NCI-H2227 (cell line): ENCODE measurements at regions not wholly inside any gene's neighbourhood (a gene's known extent, or its start where the extent isn't known, plus 50 kb on each side); places are given as distances from the start of the nearest gene placed in this dataset.
A peak's percentile ranks its signal among the peaks of the same experiment; 100 is the strongest.

Source experiments
- DNase-seq: peaks from one replicate; lab custom pipeline; 2025; ENCODE audit not compliant: unreplicated experiment; lab: John Stamatoyannopoulos, UW

GRCh38 chr16:27712251-27712711 lies 162.3 kb downstream of the KATNIP start:
- DNase-seq, result no peak

GRCh38 chr16:27717726-27718125 lies 167.8 kb downstream of the KATNIP start:
- no peak for DNase-seq

- DNase-seq, result no peak
Measured at GRCh38 chr16:27718201-27719105, 168.5 kb downstream of the KATNIP start.

- DNase-seq, result no peak
Measured at GRCh38 chr16:27719106-27719445, 169.1 kb downstream of the KATNIP start.

DNA sequence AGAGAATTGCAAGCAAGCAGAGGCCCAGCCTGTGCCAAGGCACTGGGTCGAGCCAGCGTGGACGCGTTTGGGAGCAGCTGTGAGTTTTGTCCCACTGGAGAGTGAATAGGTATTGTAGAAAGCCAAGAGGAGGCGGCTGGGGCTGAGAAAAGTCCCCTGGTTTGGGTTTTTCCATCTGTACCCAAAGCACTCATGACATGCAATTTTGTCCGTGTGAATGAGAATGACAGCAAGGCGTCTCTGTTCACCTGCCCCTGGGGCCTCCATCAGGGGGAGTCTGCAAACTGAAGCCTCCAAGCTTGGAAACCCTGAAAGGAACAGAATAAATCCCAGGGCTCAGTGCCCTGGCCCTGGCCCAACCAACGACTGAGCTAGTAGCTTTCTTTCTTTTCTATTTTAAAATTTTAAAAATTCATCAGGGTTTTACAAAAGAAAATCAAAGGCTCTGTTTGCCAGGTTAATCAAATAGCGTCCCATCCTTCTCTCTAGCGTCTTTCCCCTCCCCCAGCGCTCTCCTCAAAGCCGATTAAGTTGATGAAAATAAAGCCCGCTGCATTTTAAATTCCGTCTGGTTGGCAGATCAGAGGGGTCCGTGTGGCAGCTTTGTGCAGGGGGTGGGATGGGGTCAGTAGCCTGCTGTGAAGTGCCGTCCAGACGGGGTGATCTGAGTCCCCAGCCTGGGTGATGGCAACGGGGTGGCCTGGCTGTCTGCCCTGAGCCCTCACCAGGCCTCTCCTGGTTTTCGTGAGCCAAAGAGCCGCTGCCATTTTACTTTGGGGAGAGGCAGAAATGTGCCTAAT lies 171.0 kb downstream of the KATNIP start:
- peak; percentile 31 for DNase-seq

DNA sequence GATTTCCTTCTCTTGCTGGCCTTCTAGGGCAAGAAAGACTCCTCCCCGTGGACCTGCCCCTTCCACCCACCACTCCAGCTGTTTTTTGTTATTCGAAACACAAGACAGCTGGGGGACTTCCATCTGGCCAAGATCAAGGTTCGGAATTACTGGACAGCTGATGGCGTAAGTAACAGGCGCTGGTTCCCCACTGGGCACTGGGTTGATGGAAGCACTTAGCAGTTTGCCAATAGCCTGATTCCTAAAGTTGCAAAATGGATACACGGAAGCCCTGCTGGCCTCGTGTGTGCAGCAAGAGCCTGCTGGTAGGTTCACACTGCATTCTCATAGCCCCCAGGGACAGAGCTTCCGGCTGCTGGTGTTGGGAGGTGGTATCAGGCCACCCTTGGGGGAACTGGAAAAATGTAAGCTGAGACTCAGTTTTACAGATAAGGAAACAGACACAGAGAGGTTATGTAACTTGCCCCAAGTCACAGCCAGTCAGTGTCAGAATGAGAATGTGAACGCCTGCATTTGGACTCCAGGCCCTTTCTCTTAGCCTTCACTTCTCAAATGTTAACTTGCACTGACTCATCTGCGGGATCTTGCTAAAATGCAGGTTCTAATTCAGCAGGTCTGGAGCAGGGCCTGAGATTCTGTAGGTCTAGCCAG lies 171.7 kb downstream of the KATNIP start:
- DNase-seq, result peak; percentile 33

- no peak for DNase-seq
Measured at GRCh38 chr16:27722207-27722606, 172.3 kb downstream of the KATNIP start.

- no peak for DNase-seq
Measured at GRCh38 chr16:27722892-27723450, 173.0 kb downstream of the KATNIP start.

GRCh38 chr16:27723711-27724481 lies 174.0 kb downstream of the KATNIP start:
- DNase-seq, result no peak

- DNase-seq, result no peak
Measured at GRCh38 chr16:27724482-27725235, 174.7 kb downstream of the KATNIP start.

DNA sequence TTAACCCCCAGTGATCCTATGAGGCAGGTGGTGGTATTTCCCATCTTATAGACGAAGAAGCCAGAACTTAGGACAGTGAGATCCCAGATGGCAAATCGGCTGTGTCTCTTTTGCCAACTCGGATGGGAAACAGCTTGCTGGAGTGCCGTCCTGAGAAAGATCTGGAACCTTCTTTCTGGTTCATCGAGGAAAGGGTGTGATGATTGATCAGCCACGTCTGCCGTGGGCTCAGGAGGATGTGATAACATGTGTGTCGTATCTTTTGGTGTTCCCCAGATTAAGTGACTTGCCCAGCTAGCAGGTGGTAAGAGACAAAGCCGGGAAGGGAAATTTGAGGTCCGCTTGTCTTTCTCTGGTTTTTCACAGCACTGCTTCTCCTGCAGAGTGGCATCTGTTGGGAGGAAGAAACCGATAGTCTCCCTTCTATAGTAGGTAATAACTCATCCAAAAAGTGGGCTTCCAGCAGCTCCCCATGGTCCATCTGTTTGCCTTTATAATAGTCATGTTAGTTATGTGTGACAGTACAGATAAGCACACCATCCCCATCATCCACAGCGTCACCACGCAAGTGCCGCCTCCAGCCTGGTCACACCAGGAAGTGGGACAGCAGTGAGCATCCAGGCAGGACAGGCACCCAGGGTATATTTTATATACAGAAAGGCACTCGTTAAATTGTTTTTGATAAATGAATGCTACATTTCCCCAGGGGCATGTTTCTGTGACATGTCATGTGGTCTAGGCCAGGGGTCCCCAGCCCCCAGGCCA lies 175.5 kb downstream of the KATNIP start:
- DNase-seq, result no peak

DNA sequence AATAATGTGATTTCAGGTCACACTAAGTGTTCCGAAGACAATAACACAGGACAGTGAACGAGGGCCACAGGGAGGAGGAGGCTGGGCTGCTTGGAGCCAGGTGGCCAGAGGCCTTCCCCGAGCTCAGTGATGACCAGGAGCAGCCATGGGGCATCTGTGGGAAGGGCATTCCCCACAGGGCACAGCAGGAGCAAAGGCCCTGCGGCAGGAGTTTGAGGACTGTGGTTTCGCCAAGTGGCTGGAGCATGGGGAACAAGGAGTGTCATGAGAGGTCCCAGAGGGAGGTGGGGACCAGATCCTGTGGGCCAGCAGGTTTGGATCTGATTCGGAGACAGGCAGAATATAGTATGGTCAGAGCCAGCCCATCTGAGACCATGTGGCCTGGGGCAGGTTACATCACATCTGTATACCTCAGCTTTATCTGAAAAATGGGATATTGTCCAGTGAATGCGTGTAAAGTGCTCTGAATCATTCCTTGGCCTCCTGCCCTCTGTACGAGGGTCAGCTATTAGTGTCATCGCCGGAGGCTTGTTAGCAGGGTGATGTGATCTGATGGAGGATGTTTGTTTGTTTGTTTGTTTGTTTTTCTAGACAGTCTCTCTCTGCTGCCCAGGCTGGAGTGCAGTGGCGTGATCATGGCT lies 176.8 kb downstream of the KATNIP start:
- no peak for DNase-seq

DNA sequence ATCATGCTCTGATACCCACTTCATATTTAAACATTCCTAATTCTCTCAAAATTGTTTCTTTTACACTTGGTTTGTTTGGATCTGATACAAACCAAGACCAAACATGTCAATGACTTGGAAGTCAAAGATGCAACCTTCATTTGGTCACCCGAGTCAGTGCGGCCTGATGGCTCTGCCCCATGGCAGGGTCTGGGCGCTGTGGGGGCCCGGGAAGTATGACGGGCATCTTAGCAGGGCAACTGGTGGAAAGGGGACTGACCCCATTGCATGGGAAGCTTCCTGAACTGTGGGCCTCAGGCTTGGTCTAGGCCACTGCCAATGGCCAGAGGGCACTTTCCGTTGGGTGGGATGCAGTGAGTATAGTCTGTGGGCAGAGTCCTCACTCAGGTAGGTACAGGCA lies 178.0 kb downstream of the KATNIP start:
- no peak for DNase-seq

DNA sequence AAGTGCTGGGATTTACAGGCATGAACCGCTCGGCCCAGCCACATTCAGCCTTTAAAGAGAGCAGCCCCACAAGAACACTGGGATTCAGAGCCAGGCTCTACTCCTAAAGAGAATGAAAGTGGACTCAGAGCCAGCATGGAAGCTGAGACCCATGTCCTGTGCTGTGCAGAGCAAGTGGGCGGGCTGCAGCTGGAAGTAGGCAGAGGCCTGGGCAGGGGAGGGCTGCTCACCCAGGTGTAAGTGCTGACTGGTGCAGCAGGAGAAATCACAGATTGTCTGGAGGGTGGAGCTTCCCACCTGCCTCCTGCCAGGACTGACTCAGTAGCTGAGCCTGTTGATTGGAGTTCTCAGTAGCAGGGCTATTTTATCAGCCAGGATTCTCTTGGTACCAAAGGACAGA lies 178.7 kb downstream of the KATNIP start:
- DNase-seq, result no peak

- no peak for DNase-seq
Measured at GRCh38 chr16:27729516-27730304, 179.8 kb downstream of the KATNIP start.

GRCh38 chr16:27730661-27731210 lies 180.8 kb downstream of the KATNIP start:
- DNase-seq, result no peak

- no peak for DNase-seq
Measured at GRCh38 chr16:27735031-27735430, 185.1 kb downstream of the KATNIP start.
